GM21515 (cell line): ENCODE measurements at regions not wholly inside any gene's neighbourhood (a gene's known extent, or its start where the extent isn't known, plus 50 kb on each side); places are given as distances from the start of the nearest gene placed in this dataset.

Source experiments
- ATAC-seq: cut with Tn5 transposase; IDR thresholded peaks from one replicate; pipeline ENCODE4 v1.9.1; 2021; ENCODE audit not compliant: unreplicated experiment

DNA sequence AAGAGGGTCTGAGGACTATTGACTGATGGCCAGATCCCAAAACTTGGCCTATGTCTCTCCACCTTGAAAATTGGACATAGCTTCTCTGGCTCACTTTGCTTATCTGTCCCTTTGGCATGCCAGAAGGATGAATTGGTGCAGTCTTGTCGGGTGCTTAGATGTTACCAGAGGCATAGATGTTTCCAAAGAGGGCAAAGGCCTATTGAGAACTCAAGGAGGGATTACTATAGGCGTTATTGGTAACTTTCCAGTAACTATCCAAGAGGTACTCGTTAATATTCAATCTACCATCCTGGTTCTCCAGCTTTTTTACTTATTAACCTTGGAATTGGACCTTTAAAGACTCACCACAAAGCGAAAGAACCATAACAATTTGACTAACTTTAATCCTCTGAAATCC, 368.3 kb upstream of the ESRRG start:
- no peak for ATAC-seq

GRCh38 chr1:217090060-217090911, 367.1 kb upstream of the ESRRG start:
- ATAC-seq: no peak

DNA sequence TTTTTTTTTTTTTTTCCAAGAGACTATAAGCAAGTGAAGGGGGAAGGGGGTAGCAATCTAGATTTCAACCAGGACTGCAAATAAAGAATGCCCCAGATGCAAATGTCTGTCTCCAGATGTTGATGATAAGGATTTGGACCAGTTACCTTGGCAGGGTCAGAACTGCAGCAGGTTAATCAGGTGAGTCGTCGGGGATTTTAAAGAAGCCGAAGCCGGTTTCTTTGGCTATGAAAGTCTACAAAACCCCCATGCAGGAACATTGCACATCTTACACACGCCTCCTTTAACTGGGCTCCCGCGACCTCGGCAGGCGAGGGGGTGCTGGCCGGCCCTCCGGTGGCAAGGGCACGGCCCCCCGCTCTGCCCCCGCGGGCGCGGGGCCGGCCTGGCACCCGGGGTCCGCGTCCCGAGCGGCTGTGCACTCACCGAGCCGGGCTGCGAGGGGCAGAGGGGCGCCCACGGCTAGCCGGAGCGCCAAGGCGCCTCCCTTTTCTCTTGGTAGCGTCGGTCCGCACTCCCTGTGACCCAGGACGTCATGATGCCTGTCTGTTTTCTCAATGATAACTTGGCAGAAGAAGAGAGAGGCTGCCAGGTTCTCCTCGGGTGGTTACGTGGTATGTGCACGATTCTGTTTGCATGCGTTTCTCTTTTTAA, 366.3 kb upstream of the ESRRG start:
- no peak for ATAC-seq

DNA sequence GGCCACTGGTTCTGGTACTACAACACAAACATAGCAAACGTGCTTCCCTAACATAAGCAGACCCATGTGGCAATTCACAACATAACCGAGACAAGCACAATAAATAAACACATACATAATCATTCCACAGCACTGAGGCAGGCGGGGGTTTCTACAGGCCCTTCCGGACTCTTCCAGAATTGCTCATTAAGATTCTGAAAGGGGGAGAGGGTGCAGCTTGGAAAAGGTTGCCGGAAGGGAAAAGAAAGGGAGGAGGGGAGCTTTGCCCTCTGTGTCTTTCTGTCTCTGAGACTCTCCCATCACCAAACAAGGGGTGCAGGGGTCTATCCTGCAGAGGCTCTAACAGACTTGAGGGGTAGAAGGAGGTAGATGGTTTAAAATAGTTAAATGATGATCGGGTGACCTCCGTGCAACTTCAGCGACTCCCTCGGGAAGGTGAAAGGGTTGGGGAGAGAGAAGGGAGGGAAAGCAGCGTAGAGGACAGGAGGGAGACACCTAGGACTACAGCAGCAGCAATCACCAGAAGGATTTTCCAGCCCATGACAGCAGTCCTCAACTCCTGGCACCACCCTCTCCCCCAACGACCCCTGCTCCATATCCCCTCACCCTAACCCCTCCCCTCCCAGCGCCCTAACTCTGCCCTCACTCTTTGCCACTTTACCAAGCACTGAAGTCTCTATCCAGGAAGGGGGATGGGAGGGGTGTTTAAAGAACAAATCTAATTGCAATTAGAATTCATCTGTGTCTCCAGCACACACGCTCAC, 365.5 kb upstream of the ESRRG start:
- ATAC-seq: no peak

GRCh38 chr1:217088011-217088410, 364.8 kb upstream of the ESRRG start:
- no peak for ATAC-seq

GRCh38 chr1:217079584-217079983, 356.4 kb upstream of the ESRRG start:
- ATAC-seq: no peak

DNA sequence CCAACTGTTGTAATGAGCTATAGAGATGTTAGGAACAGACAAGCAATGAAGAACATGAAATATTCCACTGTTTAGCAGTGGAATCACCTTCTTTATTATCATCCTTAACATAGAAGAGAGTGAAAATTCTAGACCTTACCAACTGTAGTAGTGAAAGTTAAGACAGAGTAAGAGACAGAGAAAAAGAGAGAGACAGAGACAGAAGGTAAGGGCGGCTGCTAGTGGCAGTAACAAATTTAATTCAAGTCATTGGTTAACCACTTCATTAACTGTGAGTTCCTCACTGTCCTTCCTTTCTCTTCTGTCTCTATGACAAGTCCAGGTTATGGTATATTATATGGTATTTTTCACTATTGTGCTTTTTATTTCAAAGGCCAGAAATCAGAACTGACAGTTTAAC, 355.7 kb upstream of the ESRRG start:
- ATAC-seq: no peak

DNA sequence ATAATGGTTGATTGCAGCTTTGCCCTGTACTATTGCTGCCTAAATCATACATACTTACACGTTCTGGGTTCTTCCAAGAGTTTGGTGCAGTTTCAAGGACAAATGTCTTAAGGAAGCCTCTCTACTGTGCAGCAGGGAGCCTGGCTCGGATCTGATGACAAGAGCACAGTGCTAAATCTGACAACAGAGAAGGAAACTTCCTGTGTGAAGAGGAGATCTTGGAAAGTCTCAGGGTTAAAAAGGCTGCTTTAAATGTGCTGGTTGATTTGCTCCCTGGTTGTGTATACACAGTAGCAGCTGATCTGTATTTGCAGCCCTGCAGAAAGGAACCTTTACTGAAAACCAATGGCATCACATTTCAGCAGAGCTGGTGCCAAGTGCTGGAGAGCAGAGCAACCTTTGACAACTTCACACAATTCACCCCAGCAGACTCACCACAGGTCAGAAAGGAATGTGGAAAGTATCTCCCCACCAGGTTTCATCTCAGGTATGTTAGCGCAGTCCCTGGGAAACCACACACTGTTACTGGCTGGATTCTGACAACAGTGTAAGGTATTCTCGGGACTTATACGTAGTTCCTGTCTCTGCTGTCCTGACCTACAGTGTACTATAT, 355.0 kb upstream of the ESRRG start:
- ATAC-seq: no peak

DNA sequence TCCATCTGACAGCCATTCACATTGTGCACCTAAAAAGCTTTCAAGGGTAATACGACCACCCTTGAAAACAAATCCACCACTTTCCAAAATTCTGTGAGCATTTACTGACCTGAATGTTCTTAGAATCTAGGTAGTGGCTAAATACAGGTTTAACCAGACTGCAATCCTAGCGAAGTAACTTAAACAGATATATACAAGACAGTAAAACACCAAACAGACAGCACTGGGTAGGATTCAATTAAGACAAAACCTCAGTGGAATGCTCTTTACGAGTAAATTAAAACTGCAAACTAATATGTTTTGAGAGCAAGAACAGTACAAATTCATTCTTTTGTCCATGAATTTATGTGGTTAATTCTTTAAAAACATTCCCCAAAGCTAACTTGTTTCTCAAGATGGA, 354.2 kb upstream of the ESRRG start:
- no peak for ATAC-seq

DNA sequence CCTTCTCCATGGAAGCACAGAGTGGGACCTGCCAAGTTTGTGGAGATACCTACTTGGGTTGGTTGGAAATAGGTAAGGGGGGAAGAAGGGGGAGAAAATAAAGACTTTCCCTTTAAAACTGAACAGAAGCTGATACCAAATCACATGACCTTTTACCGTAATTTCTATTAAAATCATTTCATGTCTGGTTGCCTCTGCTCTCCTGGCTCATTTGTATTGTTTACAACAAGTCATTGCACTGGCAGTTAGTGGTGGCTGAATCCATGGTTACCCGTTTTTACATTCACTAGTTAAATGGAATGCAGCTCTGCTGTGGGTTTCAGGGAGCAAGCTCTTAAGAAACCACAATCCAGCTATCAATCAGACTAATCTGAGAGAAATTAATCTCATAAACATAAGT, 353.7 kb upstream of the ESRRG start:
- ATAC-seq: no peak

GRCh38 chr1:217072926-217073325, 349.7 kb upstream of the ESRRG start:
- ATAC-seq: no peak

GRCh38 chr1:217067642-217068041, 344.4 kb upstream of the ESRRG start:
- no peak for ATAC-seq

GRCh38 chr1:217066794-217067193, 343.6 kb upstream of the ESRRG start:
- no peak for ATAC-seq

- ATAC-seq: no peak
Measured at GRCh38 chr1:217063172-217063908, 340.1 kb upstream of the ESRRG start.

DNA sequence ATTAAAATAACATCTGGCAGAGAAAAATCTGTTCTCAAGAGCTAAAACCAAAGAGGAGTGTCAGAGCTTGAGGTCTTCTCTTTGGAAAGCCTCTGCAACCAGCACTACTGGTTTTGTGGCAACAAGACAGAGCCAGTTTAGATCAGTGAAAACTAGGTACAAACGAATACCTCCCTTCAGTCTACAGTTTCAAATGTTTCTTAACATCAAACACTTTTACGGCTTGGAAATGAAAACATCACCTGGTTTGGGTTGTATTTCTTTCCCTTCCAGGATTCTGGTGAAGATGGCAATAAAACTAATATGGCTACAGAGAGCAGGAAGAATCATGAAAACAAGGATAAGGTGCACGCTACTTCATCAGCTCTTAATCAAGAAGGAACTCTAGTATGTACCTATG, 339.4 kb upstream of the ESRRG start:
- no peak for ATAC-seq

DNA sequence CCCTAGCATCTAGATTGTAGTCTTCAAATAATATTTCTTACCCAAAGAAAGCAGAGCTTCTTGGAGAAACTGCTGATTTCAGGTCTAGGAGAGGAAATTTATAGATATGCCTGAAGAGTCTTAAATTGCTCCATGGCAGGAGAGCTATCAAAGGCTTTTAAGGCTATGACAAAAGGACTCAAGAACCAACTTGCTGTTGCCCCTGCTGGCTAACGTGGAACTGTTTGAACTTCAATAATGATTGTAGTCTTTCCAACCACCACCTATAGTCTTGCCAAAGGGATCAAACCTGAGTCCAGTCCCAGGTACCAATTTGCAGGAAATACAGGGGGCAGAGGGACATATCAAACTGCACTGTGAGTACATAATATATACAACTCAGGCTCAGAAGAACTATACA, 336.2 kb upstream of the ESRRG start:
- ATAC-seq: no peak

GRCh38 chr1:217053676-217054075, 330.4 kb upstream of the ESRRG start:
- no peak for ATAC-seq

DNA sequence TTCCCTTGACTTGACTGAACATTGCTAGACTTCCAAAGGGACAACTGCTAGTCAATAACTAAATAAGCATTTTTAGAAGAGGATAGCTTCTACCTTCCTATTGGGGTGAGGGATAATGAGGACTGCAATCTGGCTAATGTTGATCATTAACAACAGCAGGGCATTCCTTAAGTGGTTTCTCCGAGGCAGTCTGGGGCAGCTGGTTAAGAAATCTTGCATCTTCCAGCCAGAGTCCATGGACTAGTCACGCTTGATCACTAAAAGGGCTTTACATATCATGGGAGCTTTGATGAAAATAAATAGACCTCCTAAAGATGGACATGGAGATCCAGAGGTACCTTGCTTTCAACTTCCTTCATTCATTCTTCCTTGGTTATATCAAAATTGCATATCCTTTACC, 329.4 kb upstream of the ESRRG start:
- no peak for ATAC-seq

DNA sequence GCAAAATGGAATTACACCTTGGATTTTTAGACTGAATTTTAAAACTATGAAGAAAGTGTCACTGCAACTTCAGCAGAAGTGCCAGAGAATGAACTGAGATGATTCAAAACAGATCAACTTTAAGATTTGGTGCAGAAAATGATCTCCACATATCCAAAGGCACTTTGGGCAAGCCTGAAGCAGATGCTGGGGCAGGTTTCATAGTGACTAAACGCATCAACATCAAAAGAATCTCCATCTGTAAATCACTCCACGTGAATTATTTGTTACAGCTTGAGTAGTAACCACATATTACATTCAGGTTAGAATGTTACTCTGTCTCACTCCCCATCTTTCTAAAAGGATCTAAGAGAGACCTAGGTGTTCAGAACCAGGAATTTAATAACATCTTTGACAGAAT, 329.0 kb upstream of the ESRRG start:
- no peak for ATAC-seq

- no peak for ATAC-seq
Measured at GRCh38 chr1:217049721-217050120, 326.5 kb upstream of the ESRRG start.

GRCh38 chr1:217049081-217049480, 325.9 kb upstream of the ESRRG start:
- no peak for ATAC-seq
